Liver (tissue), 8 donors: ENCODE measurements at regions not wholly inside any gene's neighbourhood (a gene's known extent, or its start where the extent isn't known, plus 50 kb on each side); places are given as distances from the start of the nearest gene placed in this dataset.

ENCODE experiments used
- DNase-seq: peaks from one replicate; pipeline ENCODE4 v3.0.0-alpha.2; 2017; ENCODE audit warnings: low spot score
- H3K27ac ChIP-seq, 2 donors: one replicate each; pipeline ENCODE4 v1.7.0; 2013; ENCODE audit warnings: inconsistent platforms in 2 of 2, low read length in 2 of 2, control low read depth in 1 of 2, low read depth in 1 of 2, mild to moderate bottlenecking in 1 of 2
- H3K27me3 ChIP-seq, 4 donors: one replicate each; pipeline versions ENCODE4 v1.6.1 to v1.7.0; 2013; ENCODE audit warnings: low read length in 3 of 4, inconsistent platforms in 1 of 4, mild to moderate bottlenecking in 1 of 4, moderate library complexity in 1 of 4; ENCODE audit not compliant: control insufficient read depth in 4 of 4, insufficient read depth in 4 of 4
- H3K36me3 ChIP-seq, 4 donors: one replicate each; pipeline versions ENCODE4 v1.6.1 to v1.7.0; 2013; ENCODE audit warnings: low read length in 3 of 4, mild to moderate bottlenecking in 3 of 4, low read depth in 1 of 4, moderate library complexity in 1 of 4; ENCODE audit not compliant: control insufficient read depth in 4 of 4, insufficient read depth in 3 of 4
- H3K4me1 ChIP-seq, 4 donors: one replicate each; pipeline versions ENCODE4 v1.6.1 to v1.7.0; 2013; ENCODE audit warnings: low read length in 3 of 4, mild to moderate bottlenecking in 3 of 4, moderate library complexity in 1 of 4; ENCODE audit not compliant: control insufficient read depth in 4 of 4, insufficient read depth in 4 of 4
- H3K4me3 ChIP-seq, 3 donors: one replicate each; pipeline versions ENCODE4 v1.6.1 to v1.7.0; 2013; ENCODE audit warnings: low read length in 3 of 3, control low read depth in 1 of 3, low read depth in 1 of 3, mild to moderate bottlenecking in 1 of 3
- H3K9ac ChIP-seq, 2 donors: one replicate each; pipeline ENCODE4 v1.7.0; 2013; ENCODE audit warnings: low read length in 2 of 2, mild to moderate bottlenecking in 2 of 2, moderate library complexity in 2 of 2, control low read depth in 1 of 2, low read depth in 1 of 2
- H3K9me3 ChIP-seq, 4 donors: one replicate each; pipeline versions ENCODE4 v1.6.1 to v1.7.0; 2013; ENCODE audit warnings: low read length in 3 of 4; ENCODE audit not compliant: control insufficient read depth in 4 of 4
- FOXA2 ChIP-seq: IDR thresholded peaks from 2 replicates; pipeline ENCODE4 v1.6.1; 2016; ENCODE audit warnings: antibody characterized with exemption
- HNF4A ChIP-seq, 2 donors: conservative IDR thresholded peaks; 2 replicates each; pipeline ENCODE4 v1.6.1; 2016; ENCODE audit warnings: antibody characterized with exemption in 2 of 2, mild to moderate bottlenecking in 2 of 2
- HNF4G ChIP-seq: IDR thresholded peaks from 2 replicates; pipeline ENCODE4 v1.6.1; 2016; ENCODE audit warnings: antibody characterized with exemption
- JUND ChIP-seq, 2 donors: IDR thresholded peaks; 2 replicates each; pipeline ENCODE4 v1.6.1; 2016; ENCODE audit warnings: antibody characterized with exemption in 2 of 2
- NR2F2 ChIP-seq: IDR thresholded peaks from 2 replicates; pipeline ENCODE4 v1.6.1; 2016; ENCODE audit warnings: antibody characterized with exemption
- RAD21 ChIP-seq, 2 donors: IDR thresholded peaks; 2 replicates each; pipeline ENCODE4 v1.6.1; 2016; ENCODE audit warnings: antibody characterized with exemption in 2 of 2, mild to moderate bottlenecking in 2 of 2
- RXRA ChIP-seq, 2 donors: IDR thresholded peaks; 2 replicates each; pipeline ENCODE4 v1.6.1; 2017 to 2018; ENCODE audit warnings: antibody characterized with exemption in 2 of 2, mild to moderate bottlenecking in 1 of 2
- TAF1 ChIP-seq: conservative IDR thresholded peaks from 2 replicates; pipeline ENCODE4 v1.6.1; 2016; ENCODE audit warnings: antibody characterized with exemption, mild to moderate bottlenecking
- YY1 ChIP-seq: IDR thresholded peaks from 2 replicates; pipeline ENCODE4 v1.6.1; 2016; ENCODE audit warnings: antibody characterized with exemption, mild to moderate bottlenecking
- WGBS: extraction: QIAGEN DNeasy Blood & Tissue Kit; methylation state at CpG from one replicate; pipeline ENCODE4 v1.1.7; 2013; 5-methylcytosine and 5-hydroxymethylcytosine counted together
- TF ChIP-seq, protein P1 (sequence below): IDR thresholded peaks from 2 replicates; pipeline ENCODE4 v1.6.1; 2016; ENCODE audit warnings: antibody characterized with exemption
- TF ChIP-seq, protein P2 (sequence below): IDR thresholded peaks from 2 replicates; pipeline ENCODE4 v1.6.1; 2016; ENCODE audit warnings: antibody characterized with exemption
- TF ChIP-seq, protein P3 (sequence below): fragments of 150-350 bp; IDR thresholded peaks from 2 replicates; pipeline ENCODE4 v1.5.1; 2017; ENCODE audit warnings: improper control_type of control experiment, low read depth, low read length; ENCODE audit not compliant: missing input control
- TF ChIP-seq, protein P4 (sequence below): IDR thresholded peaks from 2 replicates; pipeline ENCODE4 v1.6.1; 2016; ENCODE audit warnings: antibody characterized with exemption
- TF ChIP-seq, protein P5 (sequence below): IDR thresholded peaks from 2 replicates; pipeline ENCODE4 v1.6.1; 2016; ENCODE audit warnings: antibody characterized with exemption, mild to moderate bottlenecking
- donor health status: healthy.
- donor health status: healthy.
- donor health status: healthy.
- donor health status: healthy.
- donor health status: healthy.

DNA sequence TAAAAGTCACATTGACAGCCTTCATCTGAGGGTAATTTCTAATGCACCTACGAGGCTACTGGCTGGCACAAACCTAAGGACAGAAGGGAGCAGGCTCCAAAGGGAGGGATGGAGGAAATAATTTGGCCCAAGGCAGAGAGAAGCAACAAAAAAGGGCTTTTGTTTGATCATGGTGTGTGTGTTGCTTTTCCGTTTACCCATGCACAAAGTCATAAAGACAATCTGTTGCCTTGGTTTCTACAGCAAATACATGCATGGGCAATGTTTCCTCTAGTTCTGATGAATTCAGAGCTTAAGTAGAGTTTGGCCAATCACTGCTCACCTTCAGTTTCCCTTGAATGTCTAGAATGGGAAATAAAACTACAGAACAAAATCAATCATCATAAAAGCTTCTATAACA lies 262.5 kb upstream of the CAND1 start:
- H3K4me1 ChIP-seq: no peaks in the 10 kb centered on the region
- H3K4me3 ChIP-seq: no peak overlapping the region
- H3K36me3 ChIP-seq: no peaks in the 10 kb centered on the region
- no peak overlapping the region for H3K27ac ChIP-seq
- no peak for DNase-seq
- 41% methylated on average over 2 of the region's 2 CpGs for WGBS
- no peaks in the 10 kb centered on the region for H3K27me3 ChIP-seq
- no peaks in the 10 kb centered on the region for H3K9me3 ChIP-seq
- TF ChIP-seq, protein P1, sequence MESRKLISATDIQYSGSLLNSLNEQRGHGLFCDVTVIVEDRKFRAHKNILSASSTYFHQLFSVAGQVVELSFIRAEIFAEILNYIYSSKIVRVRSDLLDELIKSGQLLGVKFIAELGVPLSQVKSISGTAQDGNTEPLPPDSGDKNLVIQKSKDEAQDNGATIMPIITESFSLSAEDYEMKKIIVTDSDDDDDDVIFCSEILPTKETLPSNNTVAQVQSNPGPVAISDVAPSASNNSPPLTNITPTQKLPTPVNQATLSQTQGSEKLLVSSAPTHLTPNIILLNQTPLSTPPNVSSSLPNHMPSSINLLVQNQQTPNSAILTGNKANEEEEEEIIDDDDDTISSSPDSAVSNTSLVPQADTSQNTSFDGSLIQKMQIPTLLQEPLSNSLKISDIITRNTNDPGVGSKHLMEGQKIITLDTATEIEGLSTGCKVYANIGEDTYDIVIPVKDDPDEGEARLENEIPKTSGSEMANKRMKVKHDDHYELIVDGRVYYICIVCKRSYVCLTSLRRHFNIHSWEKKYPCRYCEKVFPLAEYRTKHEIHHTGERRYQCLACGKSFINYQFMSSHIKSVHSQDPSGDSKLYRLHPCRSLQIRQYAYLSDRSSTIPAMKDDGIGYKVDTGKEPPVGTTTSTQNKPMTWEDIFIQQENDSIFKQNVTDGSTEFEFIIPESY: no peak
- no peak overlapping the region for H3K9ac ChIP-seq

DNA sequence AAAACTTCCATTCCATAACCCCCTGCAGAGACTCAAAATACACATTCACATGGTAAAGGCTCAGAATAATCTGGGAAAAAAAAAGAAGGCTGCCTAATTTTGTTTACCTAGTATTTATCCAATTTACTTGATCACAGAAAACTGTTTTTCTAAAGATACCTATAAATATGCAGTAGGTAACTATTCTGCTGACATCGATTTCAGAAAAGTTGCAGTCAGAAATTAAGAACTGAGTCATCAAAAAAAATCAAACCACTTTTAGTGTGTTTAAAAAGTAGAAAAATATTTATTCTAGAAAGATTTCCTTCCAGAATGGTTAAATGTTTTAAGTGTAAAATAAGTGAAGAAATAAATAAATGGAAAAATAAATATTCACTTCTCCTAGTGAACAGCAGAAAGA lies 254.5 kb upstream of the CAND1 start:
- no peak overlapping the region for H3K9ac ChIP-seq
- 82% methylated on average over 1 of the region's 1 CpG for WGBS
- DNase-seq: no peak

More for the DNA sequence above, 254.5 kb upstream of the CAND1 start:
- no peak overlapping the region for H3K27ac ChIP-seq
- no peaks in the 10 kb centered on the region for H3K4me1 ChIP-seq
- no peaks in the 10 kb centered on the region for H3K27me3 ChIP-seq
- no peaks in the 10 kb centered on the region for H3K9me3 ChIP-seq
- TF ChIP-seq, protein P2, sequence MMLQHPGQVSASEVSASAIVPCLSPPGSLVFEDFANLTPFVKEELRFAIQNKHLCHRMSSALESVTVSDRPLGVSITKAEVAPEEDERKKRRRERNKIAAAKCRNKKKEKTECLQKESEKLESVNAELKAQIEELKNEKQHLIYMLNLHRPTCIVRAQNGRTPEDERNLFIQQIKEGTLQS: no peak
- TF ChIP-seq FOXA2 (no peak), RXRA (IDR thresholded peaks at IDR 0.05) (no peak), RAD21 (IDR thresholded peaks at IDR 0.05) (no peak), YY1 (no peak), HNF4G (no peak), TAF1 (no peak), HNF4A (conservative IDR thresholded peaks at IDR 0.05) (no peak), JUND (IDR thresholded peaks at IDR 0.05) (no peak), NR2F2 (no peak)
- TF ChIP-seq, protein P3, sequence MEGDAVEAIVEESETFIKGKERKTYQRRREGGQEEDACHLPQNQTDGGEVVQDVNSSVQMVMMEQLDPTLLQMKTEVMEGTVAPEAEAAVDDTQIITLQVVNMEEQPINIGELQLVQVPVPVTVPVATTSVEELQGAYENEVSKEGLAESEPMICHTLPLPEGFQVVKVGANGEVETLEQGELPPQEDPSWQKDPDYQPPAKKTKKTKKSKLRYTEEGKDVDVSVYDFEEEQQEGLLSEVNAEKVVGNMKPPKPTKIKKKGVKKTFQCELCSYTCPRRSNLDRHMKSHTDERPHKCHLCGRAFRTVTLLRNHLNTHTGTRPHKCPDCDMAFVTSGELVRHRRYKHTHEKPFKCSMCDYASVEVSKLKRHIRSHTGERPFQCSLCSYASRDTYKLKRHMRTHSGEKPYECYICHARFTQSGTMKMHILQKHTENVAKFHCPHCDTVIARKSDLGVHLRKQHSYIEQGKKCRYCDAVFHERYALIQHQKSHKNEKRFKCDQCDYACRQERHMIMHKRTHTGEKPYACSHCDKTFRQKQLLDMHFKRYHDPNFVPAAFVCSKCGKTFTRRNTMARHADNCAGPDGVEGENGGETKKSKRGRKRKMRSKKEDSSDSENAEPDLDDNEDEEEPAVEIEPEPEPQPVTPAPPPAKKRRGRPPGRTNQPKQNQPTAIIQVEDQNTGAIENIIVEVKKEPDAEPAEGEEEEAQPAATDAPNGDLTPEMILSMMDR: no peak
- TF ChIP-seq, protein P4, sequence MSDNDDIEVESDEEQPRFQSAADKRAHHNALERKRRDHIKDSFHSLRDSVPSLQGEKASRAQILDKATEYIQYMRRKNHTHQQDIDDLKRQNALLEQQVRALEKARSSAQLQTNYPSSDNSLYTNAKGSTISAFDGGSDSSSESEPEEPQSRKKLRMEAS: no peak
- TF ChIP-seq, protein P5, sequence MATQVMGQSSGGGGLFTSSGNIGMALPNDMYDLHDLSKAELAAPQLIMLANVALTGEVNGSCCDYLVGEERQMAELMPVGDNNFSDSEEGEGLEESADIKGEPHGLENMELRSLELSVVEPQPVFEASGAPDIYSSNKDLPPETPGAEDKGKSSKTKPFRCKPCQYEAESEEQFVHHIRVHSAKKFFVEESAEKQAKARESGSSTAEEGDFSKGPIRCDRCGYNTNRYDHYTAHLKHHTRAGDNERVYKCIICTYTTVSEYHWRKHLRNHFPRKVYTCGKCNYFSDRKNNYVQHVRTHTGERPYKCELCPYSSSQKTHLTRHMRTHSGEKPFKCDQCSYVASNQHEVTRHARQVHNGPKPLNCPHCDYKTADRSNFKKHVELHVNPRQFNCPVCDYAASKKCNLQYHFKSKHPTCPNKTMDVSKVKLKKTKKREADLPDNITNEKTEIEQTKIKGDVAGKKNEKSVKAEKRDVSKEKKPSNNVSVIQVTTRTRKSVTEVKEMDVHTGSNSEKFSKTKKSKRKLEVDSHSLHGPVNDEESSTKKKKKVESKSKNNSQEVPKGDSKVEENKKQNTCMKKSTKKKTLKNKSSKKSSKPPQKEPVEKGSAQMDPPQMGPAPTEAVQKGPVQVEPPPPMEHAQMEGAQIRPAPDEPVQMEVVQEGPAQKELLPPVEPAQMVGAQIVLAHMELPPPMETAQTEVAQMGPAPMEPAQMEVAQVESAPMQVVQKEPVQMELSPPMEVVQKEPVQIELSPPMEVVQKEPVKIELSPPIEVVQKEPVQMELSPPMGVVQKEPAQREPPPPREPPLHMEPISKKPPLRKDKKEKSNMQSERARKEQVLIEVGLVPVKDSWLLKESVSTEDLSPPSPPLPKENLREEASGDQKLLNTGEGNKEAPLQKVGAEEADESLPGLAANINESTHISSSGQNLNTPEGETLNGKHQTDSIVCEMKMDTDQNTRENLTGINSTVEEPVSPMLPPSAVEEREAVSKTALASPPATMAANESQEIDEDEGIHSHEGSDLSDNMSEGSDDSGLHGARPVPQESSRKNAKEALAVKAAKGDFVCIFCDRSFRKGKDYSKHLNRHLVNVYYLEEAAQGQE: no peak
- no peaks in the 10 kb centered on the region for H3K36me3 ChIP-seq
- H3K4me3 ChIP-seq: no peak overlapping the region
